ENCODE measurements at regions not wholly inside any gene's neighbourhood (a gene's known extent, or its start where the extent isn't known, plus 50 kb on each side); places are given as distances from the start of the nearest gene placed in this dataset.

DNA sequence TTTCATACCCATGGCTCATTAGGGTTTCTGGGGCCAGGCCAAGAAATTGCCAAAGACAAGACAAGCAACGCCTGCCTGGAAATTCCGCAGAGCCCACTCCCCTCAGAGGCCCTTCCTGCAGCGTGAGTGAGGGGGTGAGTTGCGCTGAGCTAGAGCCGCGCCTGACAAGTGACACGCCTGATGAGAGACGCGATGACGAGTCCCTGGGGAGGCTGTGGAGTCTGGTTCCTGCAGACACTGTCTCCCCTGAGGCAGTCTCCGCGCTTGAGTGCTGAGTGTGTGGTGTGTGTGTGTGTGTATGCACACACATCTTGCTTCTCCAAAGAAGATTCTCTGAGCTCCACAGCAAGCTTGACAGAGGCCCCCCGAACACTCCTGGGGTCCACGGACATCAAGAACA, 269.8 kb downstream of the BCOR start:
- in situ Hi-C loops (cut with HindIII; ENCODE audit: low sequenced_read_pairs) = no loop called here
- TF ChIP-seq, protein P1, sequence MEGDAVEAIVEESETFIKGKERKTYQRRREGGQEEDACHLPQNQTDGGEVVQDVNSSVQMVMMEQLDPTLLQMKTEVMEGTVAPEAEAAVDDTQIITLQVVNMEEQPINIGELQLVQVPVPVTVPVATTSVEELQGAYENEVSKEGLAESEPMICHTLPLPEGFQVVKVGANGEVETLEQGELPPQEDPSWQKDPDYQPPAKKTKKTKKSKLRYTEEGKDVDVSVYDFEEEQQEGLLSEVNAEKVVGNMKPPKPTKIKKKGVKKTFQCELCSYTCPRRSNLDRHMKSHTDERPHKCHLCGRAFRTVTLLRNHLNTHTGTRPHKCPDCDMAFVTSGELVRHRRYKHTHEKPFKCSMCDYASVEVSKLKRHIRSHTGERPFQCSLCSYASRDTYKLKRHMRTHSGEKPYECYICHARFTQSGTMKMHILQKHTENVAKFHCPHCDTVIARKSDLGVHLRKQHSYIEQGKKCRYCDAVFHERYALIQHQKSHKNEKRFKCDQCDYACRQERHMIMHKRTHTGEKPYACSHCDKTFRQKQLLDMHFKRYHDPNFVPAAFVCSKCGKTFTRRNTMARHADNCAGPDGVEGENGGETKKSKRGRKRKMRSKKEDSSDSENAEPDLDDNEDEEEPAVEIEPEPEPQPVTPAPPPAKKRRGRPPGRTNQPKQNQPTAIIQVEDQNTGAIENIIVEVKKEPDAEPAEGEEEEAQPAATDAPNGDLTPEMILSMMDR (IDR thresholded peaks at IDR 0.05; ENCODE audit: low read depth, low read length) = no peak
- H3K4me3 ChIP-seq (ENCODE audit: low read depth, low read length) = no peak overlapping the region
- DNase-seq (ENCODE audit: low read depth, low spot score) = no peak

DNA sequence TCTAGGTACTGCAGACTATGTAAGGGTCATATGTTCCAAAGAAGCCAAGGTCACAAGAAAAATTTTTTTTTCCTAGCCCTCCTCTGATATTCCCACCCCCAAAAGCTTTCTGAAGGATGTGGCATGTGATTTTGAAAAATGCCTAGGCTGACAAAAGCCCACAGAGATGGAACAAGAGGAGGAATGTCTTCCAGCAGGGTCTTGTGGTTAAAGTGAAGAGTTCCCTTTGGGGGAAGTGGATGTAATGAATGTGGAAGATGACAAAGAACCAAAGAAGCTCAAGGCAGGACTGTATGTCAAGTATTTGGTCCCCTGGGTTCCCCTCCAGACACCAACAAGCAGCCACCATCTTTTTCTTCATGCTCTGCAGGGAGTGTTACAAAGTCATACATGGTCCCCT, 268.8 kb downstream of the BCOR start:
- H3K4me3 ChIP-seq (ENCODE audit: low read depth, low read length) = no peak overlapping the region
- TF ChIP-seq, protein P1 (IDR thresholded peaks at IDR 0.05; ENCODE audit: low read depth, low read length) = no peak
- DNase-seq (ENCODE audit: low read depth, low spot score) = no peak
- in situ Hi-C loops (cut with HindIII; ENCODE audit: low sequenced_read_pairs) = no loop called here

DNA sequence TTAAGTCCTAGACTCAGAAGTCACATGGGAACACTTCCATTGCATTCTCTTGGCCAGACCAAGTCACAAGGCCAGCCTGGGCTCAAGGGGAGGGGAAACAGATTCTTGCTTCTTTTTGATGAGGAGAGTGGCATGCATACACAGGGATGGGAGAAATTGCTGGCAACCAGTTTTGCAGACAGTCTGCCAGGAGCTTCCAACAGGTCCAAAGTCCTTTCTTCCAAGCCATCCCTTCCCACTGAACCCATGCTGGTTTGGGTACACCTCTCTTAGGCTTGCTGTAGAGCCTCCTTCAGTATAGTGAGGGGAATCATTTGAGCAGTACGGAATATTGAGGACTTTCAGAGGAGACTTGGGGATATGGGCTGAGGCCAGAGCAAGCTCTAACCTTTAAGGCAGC, 267.8 kb downstream of the BCOR start:
- H3K4me3 ChIP-seq (ENCODE audit: low read depth, low read length) = no peak overlapping the region
- TF ChIP-seq, protein P1 (IDR thresholded peaks at IDR 0.05; ENCODE audit: low read depth, low read length) = no peak
- no peak for DNase-seq (ENCODE audit: low read depth, low spot score)
- in situ Hi-C loops (cut with HindIII; ENCODE audit: low sequenced_read_pairs) = no loop called here

DNA sequence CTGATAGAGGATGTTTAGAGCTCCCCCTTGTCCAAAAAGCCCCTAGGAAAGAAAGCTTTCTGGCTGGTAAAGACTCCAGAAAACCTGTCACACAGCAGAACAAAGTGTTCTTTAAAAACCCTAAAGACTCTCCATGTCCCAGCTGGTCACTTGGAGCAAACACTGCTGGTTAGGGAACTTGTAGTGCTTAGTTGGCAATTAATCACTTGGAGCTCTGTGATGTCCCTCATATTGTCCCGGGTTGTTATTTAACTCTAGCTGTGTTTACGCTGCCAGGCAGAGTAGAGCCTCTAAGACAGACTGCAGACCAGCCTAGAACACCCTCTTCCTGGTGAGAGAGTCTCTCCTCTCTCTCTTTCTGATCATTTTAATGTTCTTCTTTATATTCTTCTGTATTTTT, 267.3 kb downstream of the BCOR start:
- TF ChIP-seq, protein P1 (IDR thresholded peaks at IDR 0.05; ENCODE audit: low read depth, low read length) = no peak
- no peak overlapping the region for H3K4me3 ChIP-seq (ENCODE audit: low read depth, low read length)
- in situ Hi-C loops (cut with HindIII; ENCODE audit: low sequenced_read_pairs) = no loop called here
- no peak for DNase-seq (ENCODE audit: low read depth, low spot score)

DNA sequence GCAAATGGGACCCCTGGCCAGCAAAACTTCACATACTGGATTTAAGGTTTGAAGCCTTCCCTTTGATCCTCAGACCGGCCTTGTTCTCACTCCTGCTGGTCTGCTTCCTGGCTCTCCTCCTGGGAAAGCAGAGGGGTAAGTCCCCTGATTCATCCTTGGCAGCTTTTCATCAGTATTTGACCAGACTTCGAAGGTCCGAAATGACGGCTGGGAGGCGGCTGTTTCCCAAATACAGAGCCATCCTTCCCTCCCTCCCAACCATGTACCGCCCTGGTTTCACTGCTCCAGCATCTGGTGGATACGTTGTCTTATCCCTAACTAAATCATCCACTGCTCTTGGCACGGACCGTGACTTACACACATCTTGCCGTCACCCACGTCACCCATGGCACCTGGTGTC, 265.5 kb downstream of the BCOR start:
- DNase-seq (ENCODE audit: low read depth, low spot score) = no peak
- in situ Hi-C loops (cut with HindIII; ENCODE audit: low sequenced_read_pairs) = no loop called here
- TF ChIP-seq, protein P1 (IDR thresholded peaks at IDR 0.05; ENCODE audit: low read depth, low read length) = no peak
- no peak overlapping the region for H3K4me3 ChIP-seq (ENCODE audit: low read depth, low read length)

DNA sequence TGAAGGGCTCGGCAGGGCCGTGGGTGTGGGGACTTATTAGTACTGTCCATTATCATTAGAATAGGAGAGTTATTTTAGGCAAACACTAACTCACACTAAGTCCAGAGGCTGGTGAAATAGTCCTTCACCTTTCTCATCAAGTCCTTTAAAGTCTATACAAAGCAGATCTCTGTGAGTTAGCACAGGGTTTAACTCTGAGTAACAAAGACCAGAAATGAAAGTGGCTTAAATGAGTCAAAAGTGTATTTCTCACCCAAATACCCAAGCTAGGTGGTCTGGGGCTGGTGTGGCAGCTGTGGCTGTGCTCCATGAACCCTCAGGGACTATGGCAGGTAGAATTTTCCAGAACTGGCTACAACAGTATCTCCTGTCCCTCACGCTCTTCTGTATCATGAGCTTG, 263.2 kb downstream of the BCOR start:
- TF ChIP-seq, protein P1 (IDR thresholded peaks at IDR 0.05; ENCODE audit: low read depth, low read length) = no peak
- no peak for DNase-seq (ENCODE audit: low read depth, low spot score)
- H3K4me3 ChIP-seq (ENCODE audit: low read depth, low read length) = no peak overlapping the region
- in situ Hi-C loops (cut with HindIII; ENCODE audit: low sequenced_read_pairs) = no loop called here

DNA sequence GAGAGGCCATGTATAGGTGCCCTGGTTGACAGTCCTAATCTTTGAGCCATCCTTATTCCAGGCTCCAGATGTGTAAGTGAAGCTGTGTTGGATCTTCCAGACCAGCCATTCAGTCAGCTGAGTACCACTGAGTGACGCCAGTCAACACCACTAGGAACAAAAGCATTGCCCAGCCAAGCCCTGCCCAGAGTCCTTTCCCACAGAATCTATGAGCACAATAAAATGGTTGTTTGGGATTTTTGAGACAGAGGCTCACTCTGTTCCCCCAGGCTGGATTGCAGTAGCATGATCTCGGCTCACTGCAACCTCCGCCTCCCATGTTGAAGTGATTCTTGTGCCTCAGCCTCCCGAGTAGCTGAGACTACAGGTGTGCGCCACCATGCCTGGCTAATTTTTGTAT, 262.5 kb downstream of the BCOR start:
- H3K4me3 ChIP-seq (ENCODE audit: low read depth, low read length) = no peak overlapping the region
- TF ChIP-seq, protein P1 (IDR thresholded peaks at IDR 0.05; ENCODE audit: low read depth, low read length) = no peak

More for the DNA sequence above, 262.5 kb downstream of the BCOR start:
- in situ Hi-C loops (cut with HindIII; ENCODE audit: low sequenced_read_pairs) = no loop called here
- no peak for DNase-seq (ENCODE audit: low read depth, low spot score)
